ENCODE measurements at regions not wholly inside any gene's neighbourhood (a gene's known extent, or its start where the extent isn't known, plus 50 kb on each side); places are given as distances from the start of the nearest gene placed in this dataset.

DNA sequence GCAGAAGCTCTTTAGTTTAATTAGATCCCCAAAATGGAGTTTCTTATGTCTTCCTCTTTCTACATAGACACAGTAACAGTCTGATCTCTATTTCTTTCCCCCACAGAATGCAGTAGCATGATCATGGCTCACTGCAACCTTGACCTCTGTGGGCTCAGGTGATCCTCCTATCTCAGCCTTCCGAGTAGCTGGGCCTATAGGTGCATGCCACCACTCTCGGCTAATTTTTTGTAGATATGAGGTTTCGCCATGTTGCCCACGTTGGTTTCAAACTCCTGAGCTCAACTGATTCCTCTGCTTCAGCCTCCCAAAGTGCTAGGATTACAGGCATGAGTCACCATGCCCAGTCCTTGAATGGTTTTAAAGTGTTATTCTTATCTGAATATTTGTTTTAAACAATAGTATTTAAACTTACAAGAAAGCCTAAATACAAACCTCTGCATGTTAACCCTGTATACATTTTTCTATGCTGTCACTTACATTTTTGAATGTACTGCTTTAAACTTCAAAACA is 120.6 kb downstream of the GOSR1 start:
- no peak for TF ChIP-seq EP300 (IDR thresholded peaks at IDR 0.05; ENCODE audit: borderline replicate concordance)
- TF ChIP-seq USF1 (IDR thresholded peaks at IDR 0.05), result no peak
- no peak for TF ChIP-seq CEBPB (IDR thresholded peaks at IDR 0.05)
- no peak for TF ChIP-seq RAD21 (IDR thresholded peaks at IDR 0.05; ENCODE audit: low read depth)
- no peak for TF ChIP-seq TAF1 (IDR thresholded peaks at IDR 0.05; ENCODE audit: low read depth)
- no peak for TF ChIP-seq YY1 (IDR thresholded peaks at IDR 0.05; ENCODE audit: low read depth)
- TF ChIP-seq NFIC (IDR thresholded peaks at IDR 0.05), result no peak
- TF ChIP-seq, protein P1, sequence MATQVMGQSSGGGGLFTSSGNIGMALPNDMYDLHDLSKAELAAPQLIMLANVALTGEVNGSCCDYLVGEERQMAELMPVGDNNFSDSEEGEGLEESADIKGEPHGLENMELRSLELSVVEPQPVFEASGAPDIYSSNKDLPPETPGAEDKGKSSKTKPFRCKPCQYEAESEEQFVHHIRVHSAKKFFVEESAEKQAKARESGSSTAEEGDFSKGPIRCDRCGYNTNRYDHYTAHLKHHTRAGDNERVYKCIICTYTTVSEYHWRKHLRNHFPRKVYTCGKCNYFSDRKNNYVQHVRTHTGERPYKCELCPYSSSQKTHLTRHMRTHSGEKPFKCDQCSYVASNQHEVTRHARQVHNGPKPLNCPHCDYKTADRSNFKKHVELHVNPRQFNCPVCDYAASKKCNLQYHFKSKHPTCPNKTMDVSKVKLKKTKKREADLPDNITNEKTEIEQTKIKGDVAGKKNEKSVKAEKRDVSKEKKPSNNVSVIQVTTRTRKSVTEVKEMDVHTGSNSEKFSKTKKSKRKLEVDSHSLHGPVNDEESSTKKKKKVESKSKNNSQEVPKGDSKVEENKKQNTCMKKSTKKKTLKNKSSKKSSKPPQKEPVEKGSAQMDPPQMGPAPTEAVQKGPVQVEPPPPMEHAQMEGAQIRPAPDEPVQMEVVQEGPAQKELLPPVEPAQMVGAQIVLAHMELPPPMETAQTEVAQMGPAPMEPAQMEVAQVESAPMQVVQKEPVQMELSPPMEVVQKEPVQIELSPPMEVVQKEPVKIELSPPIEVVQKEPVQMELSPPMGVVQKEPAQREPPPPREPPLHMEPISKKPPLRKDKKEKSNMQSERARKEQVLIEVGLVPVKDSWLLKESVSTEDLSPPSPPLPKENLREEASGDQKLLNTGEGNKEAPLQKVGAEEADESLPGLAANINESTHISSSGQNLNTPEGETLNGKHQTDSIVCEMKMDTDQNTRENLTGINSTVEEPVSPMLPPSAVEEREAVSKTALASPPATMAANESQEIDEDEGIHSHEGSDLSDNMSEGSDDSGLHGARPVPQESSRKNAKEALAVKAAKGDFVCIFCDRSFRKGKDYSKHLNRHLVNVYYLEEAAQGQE (IDR thresholded peaks at IDR 0.05; ENCODE audit: low read depth), result no peak
- no peak for TF ChIP-seq ZBTB7A (IDR thresholded peaks at IDR 0.05; ENCODE audit: low read depth)
- no peak for TF ChIP-seq CREB1 (IDR thresholded peaks at IDR 0.05; ENCODE audit: low read depth)
